B cell (primary cell): ENCODE measurements at regions not wholly inside any gene's neighbourhood (a gene's known extent, or its start where the extent isn't known, plus 50 kb on each side); places are given as distances from the start of the nearest gene placed in this dataset.

Source experiments
- ATAC-seq: fragments of 200-7000 bp; cut with Tn5 transposase; one replicate; pipeline ENCODE4 v1.10.0; 2021; ENCODE audit warnings: low read depth, mild to moderate bottlenecking, moderate number of reproducible peaks, moderate library complexity
- CTCF ChIA-PET: fragments of 350-600 bp; sonication (Branson Sonifier 250); formaldehyde crosslinking; loops from one replicate; lab custom pipeline; 2021; ENCODE audit warnings: antibody characterized with exemption, inconsistent platforms; lab: Charles Lee
- POLR2A ChIA-PET: fragments of 350-600 bp; sonication (Branson Sonifier 250); formaldehyde crosslinking; loops from one replicate; lab custom pipeline; 2021; ENCODE audit warnings: antibody characterized with exemption; lab: Charles Lee
- DNase-seq: peaks from one replicate; pipeline ENCODE4 v3.0.0; 2013
- H2AFZ ChIP-seq: 2 replicates; pipeline ENCODE4 v1.6.1; 2012; ENCODE audit warnings: mild to moderate bottlenecking, low read depth, low read length; ENCODE audit not compliant: insufficient read depth, poor library complexity, severe bottlenecking
- H3K27ac ChIP-seq, 2 donors: 1 replicate in 1 of 2; 2 replicates in 1 of 2; pipeline ENCODE4 v1.5.1; 2012 to 2013; ENCODE audit warnings: low read length in 2 of 2, mild to moderate bottlenecking in 2 of 2, moderate library complexity in 1 of 2
- H3K27me3 ChIP-seq, 4 experiments: fragments of 200-600 bp in 1 of 4; sonication (generic) in 1 of 4; replicated peaks in 1 of 4; 1 replicate in 2 of 4; 2 replicates in 2 of 4; pipeline versions ENCODE4 v1.6.1 to v1.7.0; 2013 to 2016; ENCODE audit warnings: low read length in 3 of 4, mild to moderate bottlenecking in 2 of 4, mixed read lengths in 1 of 4, moderate library complexity in 1 of 4; ENCODE audit not compliant: insufficient read depth in 4 of 4, control insufficient read depth in 3 of 4; ENCODE audit errors: control extremely low read depth in 1 of 4
- H3K36me3 ChIP-seq, 2 experiments: replicated peaks in 1 of 2; 1 replicate in 1 of 2; 2 replicates in 1 of 2; pipeline versions ENCODE4 v1.6.1 to v1.7.1; 2013; ENCODE audit warnings: low read length in 1 of 2; ENCODE audit not compliant: insufficient read depth in 2 of 2, control insufficient read depth in 1 of 2; ENCODE audit errors: control extremely low read depth in 1 of 2, extremely low read depth in 1 of 2
- H3K4me1 ChIP-seq, 2 donors: fragments of 200-600 bp in 1 of 2; sonication (generic) in 1 of 2; 1 replicate in 1 of 2; 2 replicates in 1 of 2; pipeline versions ENCODE4 v1.5.1 to v1.6.1; 2013 to 2017; ENCODE audit warnings: low read length in 2 of 2; ENCODE audit not compliant: control insufficient read depth in 2 of 2, insufficient read depth in 2 of 2
- H3K4me2 ChIP-seq: replicated peaks from 2 replicates; pipeline ENCODE3; 2012; ENCODE audit warnings: mild to moderate bottlenecking, low read depth, low read length; ENCODE audit not compliant: poor library complexity, severe bottlenecking
- H3K4me3 ChIP-seq, 5 experiments: fragments of 200-600 bp in 1 of 5; sonication (generic) in 1 of 5; 1 replicate in 3 of 5; 2 replicates in 2 of 5; pipeline versions ENCODE4 v1.5.1 to v1.7.0; 2011 to 2016; ENCODE audit warnings: low read length in 4 of 5, mild to moderate bottlenecking in 4 of 5, low read depth in 2 of 5, control low read depth in 1 of 5, moderate library complexity in 1 of 5; ENCODE audit not compliant: insufficient read depth in 1 of 5; ENCODE audit errors: control extremely low read depth in 1 of 5, extremely low read depth in 1 of 5
- H3K79me2 ChIP-seq: fragments of 200-600 bp; sonication (generic); one replicate; pipeline ENCODE4 v1.6.0; 2016; ENCODE audit warnings: low read length; ENCODE audit not compliant: control insufficient read depth, insufficient read depth
- H3K9ac ChIP-seq: fragments of 200-600 bp; sonication (generic); 2 replicates; pipeline ENCODE4 v1.6.1; 2017; ENCODE audit warnings: mild to moderate bottlenecking, low read length, moderate library complexity
- H3K9me3 ChIP-seq, 3 donors: one replicate each; pipeline versions ENCODE4 v1.6.1 to v1.7.1; 2013; ENCODE audit warnings: low read length in 2 of 3; ENCODE audit not compliant: control insufficient read depth in 2 of 3, insufficient read depth in 1 of 3; ENCODE audit errors: control extremely low read depth in 1 of 3
- H4K20me1 ChIP-seq: 2 replicates; pipeline ENCODE4 v1.6.0; 2012; ENCODE audit warnings: mild to moderate bottlenecking, low read length; ENCODE audit not compliant: insufficient read depth, control insufficient read depth, poor library complexity, severe bottlenecking
- H3K27ac Mint-ChIP-seq: one replicate; pipeline ENCODE4 v1.8.0; 2021; ENCODE audit warnings: mixed read lengths
- H3K27me3 Mint-ChIP-seq: one replicate; pipeline ENCODE4 v1.8.0; 2021; ENCODE audit warnings: mixed read lengths
- H3K4me1 Mint-ChIP-seq: one replicate; pipeline ENCODE4 v1.8.0; 2021; ENCODE audit warnings: mixed read lengths
- H3K4me3 Mint-ChIP-seq: one replicate; pipeline ENCODE4 v1.8.0; 2021; ENCODE audit warnings: mixed read lengths
- H3K9me3 Mint-ChIP-seq: one replicate; pipeline ENCODE4 v1.8.0; 2022; ENCODE audit warnings: mixed read lengths; ENCODE audit not compliant: insufficient read depth
- CTCF ChIP-seq: fragments of 200-600 bp; IDR thresholded peaks from one replicate; pipeline ENCODE4 v1.8.0; 2022; ENCODE audit warnings: antibody characterized with exemption, mild to moderate bottlenecking
- EZH2 ChIP-seq: IDR thresholded peaks from 2 replicates; pipeline ENCODE4 v1.6.1; 2012; ENCODE audit warnings: borderline replicate concordance, low read depth, mild to moderate bottlenecking, moderate library complexity, low read length; ENCODE audit not compliant: insufficient read depth, poor library complexity, severe bottlenecking
- WGBS: methylation state at CpG from one replicate; pipeline ENCODE4 v1.1.5; 2013; ENCODE audit warnings: missing lambda C conversion rate; ENCODE audit not compliant: insufficient coverage; 5-methylcytosine and 5-hydroxymethylcytosine counted together
- intact Hi-C: fragments of 100-400 bp; cut with micrococcal nuclease; formaldehyde crosslinking; loops from one replicate; pipeline ENCODE4 v1.10.0; 2022

- H3K36me3 ChIP-seq: no peaks in the 10 kb centered on the region
- Mint-ChIP-seq H3K27me3 (no peaks in the 10 kb centered on the region), H3K4me1 (peaks cover 9% of the 10 kb centered on the region), H3K9me3 (no peaks in the 10 kb centered on the region), H3K4me3 (no peak overlapping the region), H3K27ac (no peak overlapping the region)
- ChIA-PET POLR2A (interaction anchor here (0.6 kb wide), 1 partner anchor 14 kb away, joined by 4 read pairs; no protein-coding TSS in a partner anchor), CTCF (no interaction called here)
- no peak overlapping the region for H3K4me2 ChIP-seq
- H2AFZ ChIP-seq: no peak overlapping the region
- no peak overlapping the region for H3K9ac ChIP-seq
- DNase-seq: no peak
- no peaks in the 10 kb centered on the region for H4K20me1 ChIP-seq
- H3K27me3 ChIP-seq: no peaks in the 10 kb centered on the region
- intact Hi-C loops: no loop called here
- 99% methylated on average over 5 of the region's 6 CpGs for WGBS
- H3K9me3 ChIP-seq: no peaks in the 10 kb centered on the region
- peaks cover 0 to 6% of the 10 kb centered on the region in 2 donors for H3K4me1 ChIP-seq
- H3K79me2 ChIP-seq: no peaks in the 10 kb centered on the region
- H3K4me3 ChIP-seq: no peak overlapping the region
- TF ChIP-seq EZH2: no peak
- no peak for TF ChIP-seq CTCF
- ATAC-seq: no peak
- no peak overlapping the region for H3K27ac ChIP-seq
Observed at GRCh38 chr6:109315341-109316110, 66.7 kb downstream of the CD164 start.

GRCh38 chr6:109314313-109314712 lies 68.0 kb downstream of the CD164 start:
- peaks cover 9% of the 10 kb centered on the region for H3K4me1 Mint-ChIP-seq
- H3K27me3 ChIP-seq: no peaks in the 10 kb centered on the region
- no peak overlapping the region for H2AFZ ChIP-seq

More at GRCh38 chr6:109314313-109314712, 68.0 kb downstream of the CD164 start:
- Mint-ChIP-seq H3K9me3 (no peaks in the 10 kb centered on the region), H3K27ac (no peak overlapping the region), H3K4me3 (no peak overlapping the region), H3K27me3 (no peaks in the 10 kb centered on the region)
- Histone ChIP-seq H4K20me1 (no peaks in the 10 kb centered on the region), H3K4me1 (peaks cover 0 to 6% of the 10 kb centered on the region in 2 donors), H3K36me3 (no peaks in the 10 kb centered on the region), H3K9me3 (no peaks in the 10 kb centered on the region), H3K79me2 (no peaks in the 10 kb centered on the region), H3K4me3 (no peak overlapping the region), H3K4me2 (no peak overlapping the region), H3K9ac (no peak overlapping the region), H3K27ac (no peak overlapping the region)
- intact Hi-C loops: no loop called here
- WGBS: 90% methylated on average over 11 of the region's 12 CpGs
- no peak for TF ChIP-seq EZH2
- no peak for TF ChIP-seq CTCF
- POLR2A ChIA-PET: no interaction called here
- ATAC-seq (no peak), DNase-seq (no peak)
- CTCF ChIA-PET: no interaction called here
